ENCODE measurements at regions not wholly inside any gene's neighbourhood (a gene's known extent, or its start where the extent isn't known, plus 50 kb on each side); places are given as distances from the start of the nearest gene placed in this dataset.
"Not testable (repeated sequence)": the region's sequence is repeated elsewhere in the genome, so short reads cannot be mapped to it uniquely, and the experiment has no call there.

DNA sequence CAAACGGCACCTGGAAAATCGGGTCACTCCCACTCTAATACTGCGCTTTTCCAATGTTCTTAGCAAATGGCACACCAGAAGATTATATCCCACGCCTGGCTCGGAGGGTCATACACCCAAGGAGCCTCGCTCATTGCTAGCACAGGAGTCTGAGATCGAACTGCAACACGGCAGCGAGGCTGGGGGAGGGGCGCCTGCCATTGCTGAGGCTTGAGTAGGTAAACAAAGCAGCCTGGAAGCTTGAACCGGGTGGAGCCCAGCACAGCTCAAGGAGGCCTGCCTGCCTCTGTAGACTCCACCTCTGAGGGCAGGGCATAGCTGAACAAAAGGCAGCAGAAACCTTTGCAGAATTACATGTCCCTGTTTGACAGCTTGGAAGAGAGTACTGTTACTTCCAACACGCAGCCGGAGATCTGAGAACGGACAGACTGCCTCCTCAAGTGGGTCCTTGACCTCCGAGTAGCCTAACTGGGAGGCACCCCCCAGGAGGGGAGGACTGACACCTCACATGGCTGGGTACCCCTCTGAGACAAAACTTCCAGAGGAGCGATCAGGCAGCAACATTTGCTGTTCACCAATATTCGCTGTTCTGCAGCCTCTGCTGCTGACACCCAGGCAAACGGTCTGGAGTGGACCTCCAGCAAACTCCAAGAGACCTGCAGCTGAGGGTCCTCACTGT is 472.3 kb upstream of the PHF14 start:
- not testable (repeated sequence) for DNase-seq

DNA sequence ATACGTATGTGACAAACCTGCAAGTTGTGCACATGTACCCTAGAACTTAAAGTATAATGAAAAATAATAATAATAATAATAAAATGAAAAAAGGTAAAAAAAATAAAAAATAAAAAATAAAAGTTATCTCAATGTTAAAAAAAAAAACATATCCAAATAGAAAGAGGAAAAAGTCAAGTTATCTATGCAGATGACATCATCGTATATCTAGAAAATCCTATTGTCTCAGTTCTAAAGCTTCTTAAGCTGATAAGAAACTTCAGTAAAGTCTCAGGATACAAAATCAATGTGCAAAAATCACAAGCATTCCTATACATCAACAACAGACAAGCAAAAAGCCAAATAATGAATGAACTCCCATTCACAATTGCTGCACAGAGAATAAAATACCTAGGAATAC is 466.6 kb upstream of the PHF14 start:
- no peak for DNase-seq

DNA sequence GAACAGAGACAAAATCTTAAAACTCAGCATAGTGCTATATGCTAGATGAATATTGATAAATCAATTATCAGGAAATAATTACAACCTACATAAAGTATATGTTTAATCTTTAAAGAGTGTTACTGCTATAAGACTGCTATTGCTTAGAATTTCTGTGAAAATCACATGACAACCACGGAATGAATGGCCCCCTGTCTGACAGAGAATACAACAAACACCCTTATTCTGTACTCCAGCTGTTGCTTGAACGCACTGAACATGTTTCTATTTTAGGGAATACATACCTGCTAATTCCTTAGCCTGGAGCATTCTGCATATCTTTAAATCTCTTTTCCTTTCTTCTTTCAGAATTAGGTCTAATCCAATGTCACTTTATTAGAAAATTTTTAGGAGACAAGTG is 452.4 kb upstream of the PHF14 start:
- DNase-seq = no peak

DNA sequence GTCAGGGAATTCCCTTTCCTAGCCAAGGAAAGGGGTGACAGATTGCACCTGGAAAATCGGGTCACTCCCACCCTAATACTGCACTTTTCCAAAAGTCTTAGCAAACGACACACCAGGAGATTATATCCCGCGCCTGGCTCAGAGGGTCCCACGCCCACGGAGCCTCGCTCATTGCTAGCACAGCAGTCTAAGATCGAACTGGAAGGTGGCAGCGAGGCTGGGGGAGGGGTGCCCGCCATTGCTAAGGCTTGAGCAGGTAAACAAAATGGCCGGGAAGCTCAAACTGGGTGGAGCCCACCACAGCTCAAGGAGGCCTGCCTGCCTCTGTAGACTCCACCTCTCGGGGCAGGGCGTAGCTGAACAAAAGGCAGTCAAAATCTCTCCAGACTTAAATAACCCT is 440.2 kb upstream of the PHF14 start:
- DNase-seq = not testable (repeated sequence)

DNA sequence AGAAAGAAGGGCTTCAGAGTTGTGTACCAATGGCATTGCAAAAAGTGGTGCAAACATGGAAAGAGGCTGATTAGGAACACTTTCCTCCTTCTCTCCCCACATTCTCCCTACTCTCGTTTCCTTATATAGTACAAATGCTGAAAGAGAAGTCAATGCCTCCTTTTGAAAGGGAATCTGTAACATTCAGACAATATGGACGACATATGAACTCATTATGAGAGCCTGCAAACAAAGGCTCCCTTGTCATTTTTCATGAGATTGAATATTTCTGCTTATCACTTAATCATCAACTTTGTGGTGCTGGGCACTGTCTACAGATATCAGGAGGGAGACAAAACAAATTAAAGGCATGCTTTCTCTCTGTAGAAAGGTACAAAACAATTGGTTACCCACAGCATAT is 437.1 kb upstream of the PHF14 start:
- no peak for DNase-seq

DNA sequence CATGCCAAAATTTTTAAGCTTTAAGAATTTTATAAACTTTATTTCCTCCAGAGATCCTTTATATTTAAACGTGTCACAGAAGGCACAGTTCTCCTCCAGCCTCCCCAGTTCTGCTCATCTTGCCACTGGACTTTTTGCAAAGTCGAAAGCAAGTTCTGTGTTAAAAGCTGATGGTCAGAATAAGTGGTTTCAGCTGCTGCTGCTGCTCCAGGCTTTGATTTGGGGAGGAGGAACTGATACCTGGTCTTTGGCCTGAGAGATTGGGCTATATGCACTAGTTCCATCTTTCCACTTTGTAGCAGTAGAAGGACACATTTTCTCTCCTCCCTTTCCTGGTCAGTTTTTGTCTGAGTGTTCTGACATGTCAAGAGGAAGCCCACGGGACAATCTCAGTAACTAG is 435.9 kb upstream of the PHF14 start:
- DNase-seq = no peak

DNA sequence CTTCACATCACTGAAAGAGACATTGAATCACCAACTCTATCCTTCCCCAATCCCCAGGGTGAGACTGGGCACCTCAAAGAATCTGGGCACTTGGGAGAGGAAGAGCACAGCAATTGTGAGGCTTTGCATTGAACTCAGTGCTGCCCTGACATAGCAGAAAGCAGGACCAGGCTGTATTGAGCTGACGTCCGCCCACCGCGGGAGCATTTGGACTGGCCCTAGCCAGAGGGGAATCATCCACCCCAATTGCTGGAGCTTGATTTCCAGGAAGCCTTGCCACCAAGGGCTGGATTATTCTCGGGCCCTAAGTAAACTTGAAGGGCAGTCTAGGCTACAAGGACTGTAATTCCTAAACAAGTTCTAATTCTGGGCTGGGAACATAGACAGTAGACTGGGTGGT is 416.3 kb upstream of the PHF14 start:
- no peak for DNase-seq

DNA sequence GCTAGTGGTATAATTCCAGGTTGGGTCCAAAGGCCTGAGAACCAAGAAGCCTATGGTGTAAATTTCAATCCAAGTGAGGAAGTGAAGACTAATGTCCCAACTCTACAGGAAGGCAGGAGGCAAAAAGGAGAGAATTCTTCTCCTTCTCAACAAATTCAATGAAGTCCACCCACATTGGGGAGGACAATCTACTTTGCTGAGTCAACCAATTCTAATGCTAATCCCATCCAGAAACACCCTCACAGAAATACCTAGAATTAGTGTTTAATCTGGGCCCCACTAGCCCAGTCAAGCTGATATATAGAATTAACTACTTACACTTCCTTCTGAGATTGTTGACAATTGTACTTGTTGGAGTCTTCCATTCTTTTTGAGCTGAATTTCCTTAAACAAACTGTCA is 413.2 kb upstream of the PHF14 start:
- DNase-seq = no peak

DNA sequence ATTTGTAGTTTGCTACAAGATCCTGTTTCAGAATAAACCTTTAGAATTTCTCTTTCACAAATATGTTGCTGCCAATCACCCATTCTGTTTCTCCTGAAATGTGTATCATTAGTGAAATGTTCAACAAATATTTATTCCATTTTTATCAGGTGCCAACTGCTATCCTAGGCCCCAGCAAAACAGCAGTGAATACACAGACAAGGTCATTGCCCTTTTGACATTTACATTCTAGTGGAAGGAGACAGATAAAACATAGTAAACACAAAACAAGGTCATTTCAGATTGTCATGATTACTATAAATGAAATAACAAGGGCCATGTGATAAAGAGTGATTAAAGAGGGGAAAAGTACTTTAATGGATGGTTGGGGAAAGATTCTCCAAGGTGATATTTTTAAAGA is 404.8 kb upstream of the PHF14 start:
- no peak for DNase-seq

DNA sequence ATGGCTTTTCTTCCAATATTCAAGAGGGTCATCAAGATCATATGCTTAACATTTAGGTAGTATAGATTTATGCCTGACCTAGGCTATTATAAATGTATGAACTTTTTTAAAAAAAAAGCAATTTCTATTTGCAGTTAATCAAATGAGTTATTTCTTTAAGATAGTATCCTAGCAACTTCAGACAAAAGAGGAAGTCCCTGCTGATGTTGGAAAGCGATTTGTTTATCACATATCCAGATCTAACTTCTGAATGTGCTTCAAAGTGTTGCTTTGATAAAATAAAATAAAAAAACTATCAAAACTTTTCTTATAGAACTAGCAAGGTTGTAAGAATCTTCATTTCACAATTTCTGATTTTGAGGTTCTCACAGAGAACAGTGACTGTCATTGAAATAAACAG is 401.9 kb upstream of the PHF14 start:
- DNase-seq = no peak

DNA sequence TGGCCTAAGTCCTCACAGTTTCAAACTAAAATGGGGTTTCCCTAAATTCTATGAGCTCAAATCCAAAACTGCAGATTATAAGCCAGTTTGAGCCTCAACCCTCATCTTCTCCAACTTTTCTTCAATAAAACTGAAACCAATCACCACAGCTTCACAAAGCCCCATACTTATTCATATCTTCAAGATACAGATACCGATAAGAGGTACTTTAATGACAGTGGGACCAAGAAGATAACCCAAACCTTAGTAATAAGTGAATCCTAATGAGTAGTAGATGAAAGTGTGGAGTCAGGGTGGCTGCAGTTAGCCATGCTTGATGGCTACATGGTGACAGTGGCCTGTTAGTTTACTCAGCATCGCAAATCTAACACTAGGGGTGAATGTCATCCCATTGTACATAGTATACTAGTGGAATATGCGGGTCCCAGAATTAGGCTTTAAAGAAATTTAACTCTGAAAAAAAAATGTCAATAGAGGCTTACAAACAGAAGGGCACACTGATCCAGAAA is 395.8 kb upstream of the PHF14 start:
- no peak for DNase-seq

DNA sequence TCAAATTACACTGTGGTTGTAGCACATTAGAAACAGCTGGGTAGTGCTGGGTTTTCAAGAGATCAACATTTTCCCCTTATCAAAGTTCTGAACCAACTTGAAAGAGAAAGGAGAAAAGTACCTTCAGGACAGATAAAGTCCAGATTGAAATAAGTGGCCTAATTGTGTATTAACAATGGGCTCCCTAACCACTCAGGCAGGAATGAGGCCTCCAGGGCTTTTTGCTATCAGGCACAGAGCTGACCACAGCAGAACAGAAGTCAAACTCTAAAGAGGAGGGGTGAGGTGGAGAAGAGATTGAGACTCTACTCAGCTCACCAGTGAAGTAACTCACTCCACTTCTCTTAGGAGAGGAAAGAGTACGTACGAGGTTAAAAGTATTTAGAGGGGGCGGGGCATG is 394.1 kb upstream of the PHF14 start:
- no peak for DNase-seq

DNA sequence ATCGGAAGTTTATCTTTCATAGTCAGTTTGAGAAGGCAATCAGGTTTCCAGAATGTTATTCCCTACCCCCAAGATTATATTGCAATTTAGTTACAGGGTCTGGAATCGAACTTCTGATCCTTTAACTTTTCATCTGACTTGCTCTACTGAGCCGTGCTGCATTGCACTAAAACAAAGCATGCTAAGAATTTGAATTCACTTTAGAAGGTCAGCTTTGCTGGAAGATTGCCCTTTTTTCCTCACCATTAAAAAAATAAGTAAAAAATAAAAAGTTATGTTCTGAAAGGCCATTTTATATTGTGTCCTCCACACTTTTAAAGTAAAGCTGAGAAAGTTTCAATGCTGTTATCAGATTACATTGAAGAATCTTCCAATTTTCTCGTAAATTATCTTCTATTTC is 388.8 kb upstream of the PHF14 start:
- no peak for DNase-seq

DNA sequence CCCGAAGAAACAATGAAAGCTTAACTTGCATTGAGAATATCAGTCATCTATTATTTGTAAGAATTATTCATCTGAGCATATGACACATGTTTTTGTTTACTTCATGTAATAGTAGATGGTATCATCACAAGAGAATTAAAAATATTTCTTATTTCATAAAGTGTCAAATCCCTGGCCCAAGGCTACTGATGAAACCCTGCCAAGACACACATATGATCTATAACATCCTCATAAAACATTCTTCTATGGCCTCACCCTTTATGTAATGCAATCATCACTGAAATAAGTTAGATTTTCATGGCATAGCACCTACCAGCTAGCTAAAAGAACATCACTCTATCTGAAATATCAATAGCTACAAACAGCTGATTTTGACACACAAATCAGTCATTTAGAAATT is 385.6 kb upstream of the PHF14 start:
- no peak for DNase-seq

DNA sequence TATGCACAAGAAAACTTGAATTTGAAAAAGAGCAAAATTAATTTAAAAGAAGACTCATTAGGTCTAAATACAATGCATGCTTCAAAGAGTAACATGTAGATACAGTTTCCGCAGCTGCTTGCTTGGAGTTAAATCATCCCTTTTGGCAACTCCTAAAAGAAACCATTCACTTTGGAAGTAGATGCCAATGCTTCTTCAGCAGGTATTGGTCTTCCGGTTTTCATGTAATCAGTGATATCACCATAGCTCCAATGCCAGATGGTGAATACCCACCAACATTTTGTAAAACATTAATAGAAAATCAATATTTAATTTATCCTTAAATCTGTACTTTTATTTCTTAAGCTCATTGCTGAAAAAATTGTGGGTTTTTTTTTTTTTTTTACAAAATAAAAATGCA is 381.1 kb upstream of the PHF14 start:
- DNase-seq = no peak

DNA sequence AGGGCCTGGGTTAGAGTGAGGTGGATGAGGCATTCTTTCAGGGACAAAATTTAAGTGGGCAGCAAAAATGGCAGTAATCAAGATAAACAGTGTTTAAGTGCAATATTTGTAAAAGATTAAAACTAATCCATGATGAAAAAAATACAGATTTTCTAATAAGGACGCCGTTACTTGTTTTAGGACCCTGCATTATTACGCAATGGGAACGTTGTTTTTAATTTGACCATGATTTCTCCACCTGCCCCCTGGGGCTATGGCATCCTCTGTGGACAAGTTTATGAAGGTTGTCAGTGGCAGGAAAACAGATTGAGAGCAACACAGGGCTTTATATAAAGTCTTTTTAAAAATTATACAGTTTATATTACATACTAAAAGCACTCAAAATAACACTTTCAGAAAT is 380.6 kb upstream of the PHF14 start:
- no peak for DNase-seq

DNA sequence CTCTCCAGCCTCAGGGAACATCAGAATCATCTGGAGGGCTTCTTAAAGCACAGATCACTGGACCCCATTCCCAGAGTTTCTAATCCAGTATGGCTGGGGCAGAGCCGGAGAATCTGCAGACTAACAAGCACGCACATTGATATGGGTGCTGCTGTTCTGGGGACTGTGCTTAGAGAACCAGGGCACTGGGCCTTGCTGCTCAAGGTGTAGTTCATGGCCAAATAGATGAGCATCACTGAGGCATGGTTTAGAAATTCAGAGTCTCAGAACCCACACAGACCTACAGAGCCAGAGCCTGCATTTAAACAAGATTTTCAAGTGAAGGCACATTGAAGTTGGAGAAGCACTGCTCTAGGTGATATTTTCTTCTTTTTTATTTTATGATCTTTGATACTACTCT is 376.8 kb upstream of the PHF14 start:
- DNase-seq = no peak

DNA sequence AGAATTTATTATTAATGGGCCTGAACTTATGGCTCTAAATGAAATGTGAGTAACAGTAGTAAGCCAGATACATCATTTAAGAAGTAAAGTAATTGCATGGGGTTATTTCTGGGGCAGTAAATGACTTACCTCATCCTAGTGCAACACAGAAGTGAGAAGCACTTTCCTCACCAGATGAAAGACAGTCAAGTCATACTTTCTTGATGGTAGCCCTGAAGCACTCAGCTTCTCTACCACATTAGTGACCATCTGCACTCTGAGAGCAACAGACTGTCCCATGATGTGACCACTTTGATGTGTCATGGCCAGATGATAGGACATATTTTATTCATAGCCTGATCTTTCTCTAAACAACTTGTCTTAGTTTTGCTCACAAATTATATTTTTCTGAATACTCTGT is 369.5 kb upstream of the PHF14 start:
- no peak for DNase-seq

DNA sequence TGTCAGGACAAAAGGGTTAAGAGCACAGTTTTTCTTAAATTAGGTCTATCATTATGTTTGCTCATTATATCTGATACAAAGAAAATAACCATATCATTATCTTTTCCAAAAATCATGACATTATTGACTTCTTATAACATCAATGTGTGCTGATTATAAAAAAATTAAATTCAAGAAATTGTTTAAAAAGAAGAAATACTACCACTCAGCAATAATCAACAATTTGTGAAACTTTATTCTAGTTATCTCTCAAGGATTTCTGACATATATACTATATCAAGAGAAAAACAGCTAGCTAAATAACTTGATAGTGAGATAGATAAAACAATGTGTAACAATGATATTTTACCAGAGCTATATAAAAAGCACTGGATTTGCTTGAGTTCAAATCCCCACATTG is 360.7 kb upstream of the PHF14 start:
- no peak for DNase-seq

DNA sequence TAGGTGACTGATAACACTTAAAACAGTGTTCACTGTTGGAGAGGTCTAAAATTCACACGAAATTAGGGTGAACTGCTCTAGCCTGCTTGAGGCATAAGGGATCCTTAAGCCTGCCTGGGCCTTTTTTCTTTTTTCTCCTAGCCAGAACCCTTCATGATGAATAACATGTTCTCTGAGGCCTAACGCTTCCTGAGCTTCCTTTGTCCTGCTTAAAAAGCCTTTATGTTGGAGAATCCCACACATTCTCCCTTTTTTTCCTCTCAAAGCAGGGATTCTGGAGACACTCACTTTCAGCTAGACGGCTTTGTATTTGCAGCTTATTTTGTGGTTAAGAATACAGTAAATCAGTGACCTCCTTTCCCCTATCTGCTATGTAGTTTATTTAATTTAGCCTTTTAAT is 354.7 kb upstream of the PHF14 start:
- no peak for DNase-seq

DNA sequence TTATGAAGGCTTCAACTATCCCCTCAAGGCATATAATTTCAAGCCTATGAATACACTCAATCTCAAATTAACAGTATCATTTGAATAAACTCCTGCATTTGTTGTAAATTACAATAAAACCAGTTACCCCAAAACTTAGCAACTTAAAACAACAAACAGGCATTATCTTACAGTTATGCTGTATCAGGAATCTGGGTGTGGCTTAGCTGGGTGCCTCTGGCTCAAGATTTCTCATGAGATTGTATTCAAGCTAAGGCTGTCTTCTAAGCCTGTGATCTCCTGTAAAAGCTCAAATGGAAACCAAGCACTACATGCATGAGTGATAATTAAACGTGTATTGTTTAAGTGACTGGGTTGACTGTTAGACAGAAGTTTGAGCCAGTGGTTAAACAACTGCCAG is 341.0 kb upstream of the PHF14 start:
- no peak for DNase-seq

DNA sequence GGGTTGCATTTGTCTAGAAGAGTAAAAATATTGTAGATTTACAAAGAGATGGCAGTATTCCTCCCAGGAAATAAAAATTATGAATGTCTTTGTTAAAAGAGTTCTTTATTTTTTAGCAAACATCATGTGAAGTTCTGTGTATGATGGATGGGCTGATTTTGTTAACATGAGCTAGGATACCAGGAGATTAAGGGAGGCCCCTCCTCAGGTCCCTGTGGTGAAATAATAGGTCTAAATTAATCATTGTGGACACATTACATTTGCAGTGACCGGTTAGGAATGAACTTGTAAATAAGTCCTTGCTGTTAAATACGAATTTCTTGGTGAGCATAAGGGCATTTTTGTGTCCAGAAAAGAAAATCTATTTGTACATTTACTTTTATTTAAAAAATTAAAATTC is 339.4 kb upstream of the PHF14 start:
- no peak for DNase-seq

DNA sequence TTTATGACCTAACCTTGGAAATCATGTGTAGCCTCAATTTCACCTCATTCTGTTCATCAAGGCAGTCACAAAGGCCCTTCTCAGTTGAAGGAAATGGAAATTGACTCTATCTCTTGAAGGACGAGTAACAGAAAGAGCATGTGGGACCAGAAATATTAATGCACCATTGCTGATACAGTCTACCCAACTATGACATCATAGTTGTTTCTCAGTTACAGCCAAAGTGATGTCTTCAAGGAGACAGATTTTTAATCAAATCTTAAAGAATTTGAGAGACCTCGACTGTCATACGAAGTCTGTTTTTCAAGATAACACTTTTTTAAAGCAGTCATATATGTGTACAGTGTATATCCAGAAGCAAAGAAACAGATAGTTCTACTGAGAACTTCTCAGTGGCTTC is 335.7 kb upstream of the PHF14 start:
- no peak for DNase-seq

DNA sequence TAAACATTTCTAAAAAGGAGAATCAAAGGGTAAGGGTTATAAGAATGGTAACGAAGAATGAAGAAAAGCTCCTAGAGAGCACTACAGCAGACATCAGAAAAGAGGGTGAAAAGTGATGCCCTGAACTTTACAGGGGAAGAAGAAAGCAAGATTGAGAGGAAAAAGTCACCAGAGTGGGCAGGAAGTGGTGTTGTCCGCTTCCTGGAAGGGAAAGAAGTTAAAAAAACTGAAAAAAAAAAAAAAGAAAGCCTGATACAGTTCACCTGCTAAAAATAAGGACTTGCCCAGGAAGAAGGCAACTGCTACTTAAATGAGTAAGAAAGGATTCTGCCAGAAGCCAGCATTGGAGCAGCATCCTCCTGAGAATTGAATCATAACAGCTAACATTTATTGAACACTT is 330.1 kb upstream of the PHF14 start:
- no peak for DNase-seq

DNA sequence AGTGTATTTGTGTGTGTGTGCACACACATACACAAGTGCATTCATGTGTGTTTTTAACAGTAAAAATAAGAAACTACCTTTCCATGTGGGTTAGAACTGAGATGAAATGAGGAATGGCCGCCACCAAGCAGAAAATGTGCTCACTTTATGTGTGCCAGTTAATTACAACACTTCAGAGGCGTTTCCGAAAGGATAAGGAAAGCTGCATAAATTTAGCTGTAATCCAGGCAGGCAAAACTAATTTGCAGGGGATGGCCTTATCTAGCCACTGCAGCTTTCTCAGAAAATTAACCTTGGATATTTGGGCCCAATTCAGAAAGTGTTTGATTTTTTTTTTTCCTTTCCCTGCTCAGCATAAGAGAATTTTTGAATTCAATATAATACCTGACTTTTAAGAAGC is 328.8 kb upstream of the PHF14 start:
- DNase-seq = no peak

DNA sequence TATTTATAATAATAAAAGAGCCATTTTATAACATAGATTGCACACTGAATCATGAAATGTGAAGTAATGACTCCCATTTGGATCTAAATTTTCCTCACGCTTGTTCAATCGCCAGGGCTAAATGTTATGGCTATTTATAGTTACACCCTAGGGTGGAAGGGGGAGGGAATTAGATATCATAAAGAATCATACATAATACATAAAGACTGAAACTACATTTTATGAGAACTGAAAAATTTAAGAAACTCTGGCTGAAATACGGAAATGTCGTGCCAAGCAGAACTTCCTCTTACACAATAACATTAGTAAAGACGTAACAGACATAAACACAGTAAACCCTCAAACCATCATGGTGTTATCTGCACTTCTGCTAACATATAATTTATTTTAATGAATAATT is 327.5 kb upstream of the PHF14 start:
- no peak for DNase-seq
